ENCODE measurements at regions not wholly inside any gene's neighbourhood (a gene's known extent, or its start where the extent isn't known, plus 50 kb on each side); places are given as distances from the start of the nearest gene placed in this dataset.

DNA sequence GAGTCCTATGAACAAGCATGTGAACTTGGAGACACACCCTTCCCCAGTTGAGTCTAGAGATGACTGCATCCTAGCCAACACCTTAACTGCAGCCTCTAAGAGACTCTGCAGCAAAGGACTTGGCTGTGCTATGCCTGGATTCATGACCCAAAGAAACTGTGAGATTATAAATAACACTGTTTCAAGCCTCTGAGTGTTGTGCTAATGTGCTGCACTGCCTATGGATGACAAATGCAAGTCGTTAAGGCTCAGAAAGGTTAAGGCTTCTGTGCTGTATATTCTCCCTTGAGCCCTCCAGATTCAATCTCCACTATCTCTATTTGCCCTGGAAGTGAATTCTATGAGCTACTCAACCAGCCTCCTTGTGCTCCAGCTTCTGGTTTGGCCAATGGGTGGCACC lies 116.5 kb upstream of the CBLN4 start (continued):
- TF ChIP-seq RBM22 (IDR thresholded peaks at IDR 0.05; ENCODE audit: low read depth, low read length, poor library complexity, severe bottlenecking) (no peak), ELF4 (CRISPR knock-in tag; IDR thresholded peaks at IDR 0.05) (no peak), MCM5 (IDR thresholded peaks at IDR 0.05; ENCODE audit: low read depth) (no peak), ATF1 (CRISPR knock-in tag; IDR thresholded peaks at IDR 0.05) (no peak), ATF1 (tag; IDR thresholded peaks at IDR 0.05) (no peak), SIRT6 (IDR thresholded peaks at IDR 0.05; ENCODE audit: low read depth, low read length) (no peak)

DNA sequence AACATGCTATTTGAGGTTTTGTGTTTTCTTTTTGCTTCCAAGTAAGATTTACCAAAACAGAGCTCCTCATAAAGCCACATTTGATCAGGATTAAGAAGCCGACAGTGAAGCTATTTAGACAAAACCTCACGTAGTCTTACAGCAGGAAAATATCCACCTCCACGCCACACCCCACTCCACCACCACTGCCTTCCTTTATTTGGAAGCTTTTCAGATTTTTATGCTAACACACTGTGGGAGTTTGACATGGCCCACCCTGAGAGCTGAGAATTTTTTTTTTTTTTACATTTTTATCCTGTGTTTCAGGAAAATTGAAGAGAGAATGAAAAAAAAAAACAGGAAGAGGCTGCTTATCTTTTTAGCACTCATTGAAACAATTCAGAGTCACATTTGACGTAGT lies 104.8 kb upstream of the MC3R start:
- H3K36me3 ChIP-seq (ENCODE audit: control insufficient read depth, insufficient read depth, low read length) = no peaks in the 10 kb centered on the region
- H3K27ac ChIP-seq (ENCODE audit: extremely low read depth, low read depth, low read length) = no peak overlapping the region
- POLR2A ChIA-PET = no interaction called here
- no peak overlapping the region for H3K4me2 ChIP-seq (ENCODE audit: insufficient read depth, low read length)
- CTCF ChIA-PET (ENCODE audit: low intra/inter-chr PET ratio) = no interaction called here
- intact Hi-C loops (cut with micrococcal nuclease) (no loop called here), in situ Hi-C loops (cut with MboI) (no loop called here)
- no peak overlapping the region for H3K4me3 ChIP-seq
- H3K9me3 ChIP-seq (replicated peaks; ENCODE audit: control insufficient read depth, insufficient read depth, low read depth, low read length) = no peaks in the 10 kb centered on the region
- H4K20me1 ChIP-seq (replicated peaks; ENCODE audit: control insufficient read depth, insufficient read depth, low read length) = no peaks in the 10 kb centered on the region
- no peak overlapping the region for H2AFZ ChIP-seq (ENCODE audit: low read depth, low read length)
- no peaks in the 10 kb centered on the region for H3K79me2 ChIP-seq (ENCODE audit: control insufficient read depth, insufficient read depth, low read length)
- no peaks in the 10 kb centered on the region for H3K27me3 ChIP-seq (ENCODE audit: control insufficient read depth in 2 of 2, insufficient read depth in 2 of 2, low read length in 2 of 2)
- DNase-seq (ENCODE audit: extremely low read depth in 1 of 4, low spot score in 3 of 4) = no peak
- no peaks in the 10 kb centered on the region for H3K9me1 ChIP-seq (ENCODE audit: control insufficient read depth, insufficient read depth, low read length)
- H3K4me1 ChIP-seq (replicated peaks in 1 of 2; ENCODE audit: control insufficient read depth in 2 of 2, insufficient read depth in 2 of 2, low read length in 2 of 2) = no peaks in the 10 kb centered on the region
- no peak for ATAC-seq
- WGBS (ENCODE audit: insufficient coverage, low coverage, missing lambda C conversion rate) = 0% methylated on average over 4 of the region's 4 CpGs
- no peak overlapping the region for H3K9ac ChIP-seq (ENCODE audit: insufficient read depth in 1 of 2, low read depth in 2 of 2, low read length in 2 of 2)
- no peak for FAIRE-seq
- no TSS peak for BruUV-seq (replicated peaks)
- TF ChIP-seq, protein P1, sequence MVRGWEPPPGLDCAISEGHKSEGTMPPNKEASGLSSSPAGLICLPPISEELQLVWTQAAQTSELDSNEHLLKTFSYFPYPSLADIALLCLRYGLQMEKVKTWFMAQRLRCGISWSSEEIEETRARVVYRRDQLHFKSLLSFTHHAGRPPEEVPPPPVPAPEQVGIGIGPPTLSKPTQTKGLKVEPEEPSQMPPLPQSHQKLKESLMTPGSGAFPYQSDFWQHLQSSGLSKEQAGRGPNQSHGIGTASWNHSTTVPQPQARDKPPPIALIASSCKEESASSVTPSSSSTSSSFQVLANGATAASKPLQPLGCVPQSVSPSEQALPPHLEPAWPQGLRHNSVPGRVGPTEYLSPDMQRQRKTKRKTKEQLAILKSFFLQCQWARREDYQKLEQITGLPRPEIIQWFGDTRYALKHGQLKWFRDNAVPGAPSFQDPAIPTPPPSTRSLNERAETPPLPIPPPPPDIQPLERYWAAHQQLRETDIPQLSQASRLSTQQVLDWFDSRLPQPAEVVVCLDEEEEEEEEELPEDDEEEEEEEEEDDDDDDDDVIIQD (CRISPR knock-in tag; IDR thresholded peaks at IDR 0.05) = no peak
- no peak for TF ChIP-seq STAT5A (IDR thresholded peaks at IDR 0.05; ENCODE audit: borderline replicate concordance, low read length)
- TF ChIP-seq RBM34 (IDR thresholded peaks at IDR 0.05; ENCODE audit: borderline replicate concordance, insufficient read depth, low read length) = no peak
- TF ChIP-seq ZNF24 (IDR thresholded peaks at IDR 0.05) = no peak
- no peak for TF ChIP-seq ZNF174 (CRISPR knock-in tag; IDR thresholded peaks at IDR 0.05)
- TF ChIP-seq ZNF253 (CRISPR knock-in tag; conservative IDR thresholded peaks at IDR 0.05) = no peak
- no peak for TF ChIP-seq TBP (optimal IDR thresholded peaks at IDR 0.05; ENCODE audit: low read depth, low read length)
- TF ChIP-seq CTBP1 (IDR thresholded peaks at IDR 0.05; ENCODE audit: borderline replicate concordance) = no peak
- TF ChIP-seq POLR2B (IDR thresholded peaks at IDR 0.05; ENCODE audit: low read depth, partially characterized antibody) = no peak
- TF ChIP-seq ZBED1 (IDR thresholded peaks at IDR 0.05) = no peak
- no peak for TF ChIP-seq ZNF644 (tag; IDR thresholded peaks at IDR 0.05; ENCODE audit: low read depth)
- TF ChIP-seq KLF1 (tag; IDR thresholded peaks at IDR 0.05) = no peak
- TF ChIP-seq, protein P2, sequence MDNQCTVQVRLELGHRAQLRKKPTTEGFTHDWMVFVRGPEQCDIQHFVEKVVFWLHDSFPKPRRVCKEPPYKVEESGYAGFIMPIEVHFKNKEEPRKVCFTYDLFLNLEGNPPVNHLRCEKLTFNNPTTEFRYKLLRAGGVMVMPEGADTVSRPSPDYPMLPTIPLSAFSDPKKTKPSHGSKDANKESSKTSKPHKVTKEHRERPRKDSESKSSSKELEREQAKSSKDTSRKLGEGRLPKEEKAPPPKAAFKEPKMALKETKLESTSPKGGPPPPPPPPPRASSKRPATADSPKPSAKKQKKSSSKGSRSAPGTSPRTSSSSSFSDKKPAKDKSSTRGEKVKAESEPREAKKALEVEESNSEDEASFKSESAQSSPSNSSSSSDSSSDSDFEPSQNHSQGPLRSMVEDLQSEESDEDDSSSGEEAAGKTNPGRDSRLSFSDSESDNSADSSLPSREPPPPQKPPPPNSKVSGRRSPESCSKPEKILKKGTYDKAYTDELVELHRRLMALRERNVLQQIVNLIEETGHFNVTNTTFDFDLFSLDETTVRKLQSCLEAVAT (IDR thresholded peaks at IDR 0.05) = no peak
- TF ChIP-seq, protein P3, sequence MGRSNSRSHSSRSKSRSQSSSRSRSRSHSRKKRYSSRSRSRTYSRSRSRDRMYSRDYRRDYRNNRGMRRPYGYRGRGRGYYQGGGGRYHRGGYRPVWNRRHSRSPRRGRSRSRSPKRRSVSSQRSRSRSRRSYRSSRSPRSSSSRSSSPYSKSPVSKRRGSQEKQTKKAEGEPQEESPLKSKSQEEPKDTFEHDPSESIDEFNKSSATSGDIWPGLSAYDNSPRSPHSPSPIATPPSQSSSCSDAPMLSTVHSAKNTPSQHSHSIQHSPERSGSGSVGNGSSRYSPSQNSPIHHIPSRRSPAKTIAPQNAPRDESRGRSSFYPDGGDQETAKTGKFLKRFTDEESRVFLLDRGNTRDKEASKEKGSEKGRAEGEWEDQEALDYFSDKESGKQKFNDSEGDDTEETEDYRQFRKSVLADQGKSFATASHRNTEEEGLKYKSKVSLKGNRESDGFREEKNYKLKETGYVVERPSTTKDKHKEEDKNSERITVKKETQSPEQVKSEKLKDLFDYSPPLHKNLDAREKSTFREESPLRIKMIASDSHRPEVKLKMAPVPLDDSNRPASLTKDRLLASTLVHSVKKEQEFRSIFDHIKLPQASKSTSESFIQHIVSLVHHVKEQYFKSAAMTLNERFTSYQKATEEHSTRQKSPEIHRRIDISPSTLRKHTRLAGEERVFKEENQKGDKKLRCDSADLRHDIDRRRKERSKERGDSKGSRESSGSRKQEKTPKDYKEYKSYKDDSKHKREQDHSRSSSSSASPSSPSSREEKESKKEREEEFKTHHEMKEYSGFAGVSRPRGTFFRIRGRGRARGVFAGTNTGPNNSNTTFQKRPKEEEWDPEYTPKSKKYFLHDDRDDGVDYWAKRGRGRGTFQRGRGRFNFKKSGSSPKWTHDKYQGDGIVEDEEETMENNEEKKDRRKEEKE (IDR thresholded peaks at IDR 0.05; ENCODE audit: borderline replicate concordance in 1 of 2, control insufficient read depth in 1 of 2, low read depth in 2 of 2, low read length in 1 of 2) = no peak
